ENCODE measurements at regions not wholly inside any gene's neighbourhood (a gene's known extent, or its start where the extent isn't known, plus 50 kb on each side); places are given as distances from the start of the nearest gene placed in this dataset.

DNA sequence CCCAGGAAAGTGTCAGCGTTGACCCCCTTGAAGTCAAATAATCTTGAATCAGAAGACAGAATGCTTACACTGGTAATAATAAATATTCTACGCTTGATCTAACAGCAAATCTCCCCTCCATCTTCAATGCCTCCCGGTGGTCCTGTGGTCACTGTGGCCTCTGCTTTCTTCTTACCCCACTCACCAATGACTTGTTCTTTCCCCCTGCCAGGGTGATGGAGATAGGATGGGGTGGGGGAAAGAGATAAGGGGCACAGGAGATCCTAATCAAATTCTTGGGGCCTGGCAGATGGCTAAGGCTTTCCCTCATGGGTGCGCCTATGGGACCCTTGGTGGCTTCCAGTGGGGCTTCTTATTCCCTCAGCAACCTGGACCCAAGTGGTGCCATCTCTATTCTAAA, 152.6 kb upstream of the EGFLAM start:
- TF ChIP-seq, protein P1, sequence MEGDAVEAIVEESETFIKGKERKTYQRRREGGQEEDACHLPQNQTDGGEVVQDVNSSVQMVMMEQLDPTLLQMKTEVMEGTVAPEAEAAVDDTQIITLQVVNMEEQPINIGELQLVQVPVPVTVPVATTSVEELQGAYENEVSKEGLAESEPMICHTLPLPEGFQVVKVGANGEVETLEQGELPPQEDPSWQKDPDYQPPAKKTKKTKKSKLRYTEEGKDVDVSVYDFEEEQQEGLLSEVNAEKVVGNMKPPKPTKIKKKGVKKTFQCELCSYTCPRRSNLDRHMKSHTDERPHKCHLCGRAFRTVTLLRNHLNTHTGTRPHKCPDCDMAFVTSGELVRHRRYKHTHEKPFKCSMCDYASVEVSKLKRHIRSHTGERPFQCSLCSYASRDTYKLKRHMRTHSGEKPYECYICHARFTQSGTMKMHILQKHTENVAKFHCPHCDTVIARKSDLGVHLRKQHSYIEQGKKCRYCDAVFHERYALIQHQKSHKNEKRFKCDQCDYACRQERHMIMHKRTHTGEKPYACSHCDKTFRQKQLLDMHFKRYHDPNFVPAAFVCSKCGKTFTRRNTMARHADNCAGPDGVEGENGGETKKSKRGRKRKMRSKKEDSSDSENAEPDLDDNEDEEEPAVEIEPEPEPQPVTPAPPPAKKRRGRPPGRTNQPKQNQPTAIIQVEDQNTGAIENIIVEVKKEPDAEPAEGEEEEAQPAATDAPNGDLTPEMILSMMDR (IDR thresholded peaks at IDR 0.05; ENCODE audit: insufficient read depth, low read depth, low read length): no peak
- no peak for TF ChIP-seq EZH2 (IDR thresholded peaks at IDR 0.05; ENCODE audit: insufficient read depth, low read length)
